Stimulated activated CD8-positive, alpha-beta memory T cell treated with anti-CD3 and anti-CD28 coated beads, Interleukin-7, amount 100 ng/mL, for 24 hours (primary cell): ENCODE measurements at regions not wholly inside any gene's neighbourhood (a gene's known extent, or its start where the extent isn't known, plus 50 kb on each side); places are given as distances from the start of the nearest gene placed in this dataset.
"Not testable (repeated sequence)": the region's sequence is repeated elsewhere in the genome, so short reads cannot be mapped to it uniquely, and the experiment has no call there.

Experiments used
- DNase-seq: peaks from one replicate; pipeline ENCODE4 v3.0.0-alpha.2; 2020; ENCODE audit warnings: low read depth

GRCh38 chr10:101280511-101280910 lies 51.2 kb upstream of the LBX1 start:
- no peak for DNase-seq

DNA sequence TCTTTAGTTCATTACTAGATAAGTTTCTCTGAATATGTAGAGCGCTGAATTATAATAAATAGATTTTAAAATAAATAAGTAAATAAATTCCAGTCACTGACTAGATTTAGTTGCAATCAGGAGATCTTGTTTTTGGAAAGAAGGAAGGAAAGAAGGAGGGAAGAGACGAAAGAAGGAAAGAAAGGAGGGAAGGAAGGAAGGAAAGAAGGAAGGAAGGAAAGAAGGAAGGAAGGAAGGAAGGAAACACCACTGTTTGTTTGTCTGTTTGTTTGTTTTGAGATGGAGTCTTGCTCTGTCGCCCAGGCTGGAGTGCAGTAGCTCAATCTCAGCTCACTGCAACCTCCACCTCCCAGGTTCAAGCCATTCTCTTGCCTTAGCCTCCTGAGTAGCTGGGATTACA lies 51.7 kb upstream of the LBX1 start:
- DNase-seq: not testable (repeated sequence)

GRCh38 chr10:101282947-101283346 lies 53.7 kb upstream of the LBX1 start:
- DNase-seq: no peak

DNA sequence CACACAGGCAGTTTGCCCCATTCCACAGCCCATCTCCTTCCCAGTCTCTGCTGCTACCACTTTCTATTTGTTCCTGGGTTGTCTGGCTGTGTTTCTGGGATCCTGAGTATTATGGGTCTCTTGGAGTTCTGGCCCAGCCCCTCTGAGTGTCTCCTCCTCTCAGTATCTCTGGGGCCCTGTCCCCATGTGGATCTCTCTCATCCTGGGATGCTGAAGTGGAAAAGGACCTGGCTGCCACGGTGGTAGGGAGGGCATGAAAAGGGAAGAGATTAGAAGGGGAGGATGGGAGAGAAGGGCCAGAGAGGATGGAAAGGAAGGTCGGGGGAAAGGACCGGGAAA lies 54.5 kb upstream of the LBX1 start:
- no peak for DNase-seq

GRCh38 chr10:101284101-101284743 lies 55.0 kb upstream of the LBX1 start:
- DNase-seq: no peak

- DNase-seq: no peak
Observed at GRCh38 chr10:101284744-101285463, 55.6 kb upstream of the LBX1 start.

DNA sequence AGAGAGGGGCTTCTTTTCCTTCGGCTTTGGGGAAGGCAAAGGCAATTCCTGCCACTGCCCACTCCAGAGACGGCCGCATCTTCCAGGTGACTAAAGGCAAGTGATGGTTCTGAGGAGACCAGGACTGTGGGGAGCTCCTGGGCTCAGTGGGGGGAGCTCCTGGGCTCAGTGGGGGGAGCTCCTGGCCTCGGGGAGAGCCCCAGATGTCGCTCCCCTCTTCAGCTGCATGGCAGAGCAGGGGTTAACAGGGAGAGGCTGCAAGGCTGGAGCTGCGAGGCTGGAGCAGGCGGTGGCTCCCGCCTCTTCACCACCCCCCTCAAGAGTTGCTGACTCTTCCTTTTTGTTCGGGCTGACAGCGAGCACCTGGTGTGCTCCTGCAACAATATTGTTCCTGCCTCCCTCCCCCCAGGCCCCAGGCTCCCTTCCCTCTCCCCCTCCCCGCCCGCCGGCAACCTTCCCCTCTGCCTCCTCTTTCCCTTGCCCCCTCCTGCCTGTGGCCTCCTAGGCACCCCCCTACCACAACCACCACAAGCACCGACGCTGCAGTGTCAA lies 56.3 kb upstream of the LBX1 start:
- DNase-seq: no peak

DNA sequence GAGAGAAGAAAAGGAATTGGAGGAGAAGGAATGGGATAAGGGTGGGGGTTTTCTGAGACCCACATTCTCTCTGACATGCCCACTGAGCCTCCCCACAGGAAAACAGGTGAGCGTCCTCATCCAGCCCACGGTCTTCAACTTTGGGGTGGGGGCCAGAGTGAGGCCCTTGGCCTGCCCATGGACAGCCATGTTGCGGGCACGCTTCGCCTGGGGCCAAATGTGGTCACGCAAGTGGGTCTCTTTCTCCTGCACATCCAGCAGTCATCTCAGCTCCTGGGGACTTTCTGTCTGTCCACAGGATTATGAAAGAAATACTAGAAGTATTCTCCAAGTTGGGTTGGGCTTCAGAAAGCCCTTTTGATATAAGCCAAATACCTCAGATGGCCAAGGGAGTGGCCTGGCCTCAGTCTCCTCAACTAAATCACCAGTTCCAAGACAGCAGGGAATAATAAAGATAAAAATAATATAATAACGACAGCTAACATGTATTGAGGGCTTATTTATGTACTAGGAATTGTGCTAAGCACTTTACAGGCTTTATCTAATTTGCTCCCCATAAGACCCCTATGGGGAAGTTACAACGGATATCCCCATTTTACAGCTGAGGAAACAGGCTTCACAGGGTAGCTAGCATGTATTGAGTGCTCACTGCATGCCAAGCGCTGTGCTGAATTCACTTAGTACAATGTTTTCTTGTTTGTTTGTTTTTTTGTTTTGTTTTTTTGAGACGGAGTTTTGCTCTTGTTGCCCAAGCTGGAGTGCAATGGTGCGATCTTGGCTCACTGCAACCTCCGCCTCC lies 57.2 kb upstream of the LBX1 start:
- no peak for DNase-seq

- DNase-seq: no peak
Observed at GRCh38 chr10:101287183-101287996, 58.1 kb upstream of the LBX1 start.

DNA sequence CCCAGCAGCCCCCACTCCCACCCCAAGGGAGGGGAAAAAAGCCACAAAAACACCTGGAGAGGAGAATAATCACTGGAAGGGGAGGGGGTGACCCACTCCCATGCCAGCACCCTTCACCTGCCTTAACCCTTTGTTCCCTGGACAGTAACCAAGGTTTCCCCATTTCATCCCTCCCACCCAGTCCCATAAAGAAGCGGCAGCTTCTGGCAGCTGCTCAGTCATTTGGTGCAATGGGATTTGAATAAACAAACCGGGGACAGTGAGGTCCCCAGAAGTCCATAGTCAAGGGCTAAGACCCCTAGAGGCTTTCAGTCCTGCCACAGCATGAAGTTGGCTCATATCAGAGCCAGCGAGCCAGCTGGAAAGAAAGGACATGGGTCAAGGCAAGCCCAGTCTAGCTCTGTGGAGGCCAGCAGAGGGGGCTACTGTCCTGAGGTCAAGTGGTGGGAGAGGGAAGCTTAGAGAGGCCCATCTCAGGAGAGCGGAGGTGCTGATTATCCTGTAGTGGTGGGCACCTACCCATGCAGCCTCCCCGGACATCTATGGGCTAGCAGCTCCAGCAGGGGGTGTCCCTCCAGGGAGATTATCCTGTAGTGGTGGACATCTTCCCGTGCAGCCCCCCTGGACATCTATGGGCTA lies 58.9 kb upstream of the LBX1 start:
- no peak for DNase-seq

GRCh38 chr10:101289541-101289940 lies 60.3 kb upstream of the LBX1 start:
- no peak for DNase-seq

DNA sequence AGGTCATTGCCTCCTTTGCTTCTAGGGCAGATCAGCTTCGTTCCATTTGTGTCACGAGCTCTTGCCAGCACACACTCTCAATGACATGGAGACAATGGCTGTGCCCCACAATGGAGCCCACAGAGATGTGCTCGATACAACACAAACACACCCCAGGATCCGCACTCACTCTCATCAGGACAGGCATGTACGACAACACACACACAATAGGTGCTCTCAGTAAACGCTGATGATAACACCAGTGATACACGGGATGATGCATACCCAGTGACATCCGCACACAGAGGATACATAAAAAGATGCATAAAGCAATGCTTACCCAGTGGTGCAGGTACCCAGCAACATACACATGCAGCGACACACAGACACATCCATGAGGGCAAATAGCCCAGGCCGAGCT lies 61.2 kb upstream of the LBX1 start:
- DNase-seq: no peak

DNA sequence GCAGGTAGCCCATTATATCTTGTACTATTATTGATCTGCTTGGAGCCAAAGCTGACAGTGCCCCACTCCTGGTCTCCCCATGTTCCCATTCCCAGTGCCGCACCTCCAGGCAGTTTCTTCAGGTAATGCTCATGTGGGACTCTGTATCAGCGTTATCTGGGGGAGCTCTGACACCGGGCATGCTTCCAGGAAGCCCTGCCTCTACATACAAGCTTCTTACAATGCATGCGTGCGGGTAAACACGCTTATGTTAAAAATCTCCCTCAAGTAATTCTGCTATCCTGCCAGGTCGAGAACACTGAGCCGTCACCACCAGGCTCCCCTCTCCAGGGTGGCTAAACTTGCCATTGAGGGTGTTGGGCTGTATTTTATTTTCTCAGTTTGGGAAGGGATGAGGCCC lies 61.6 kb upstream of the LBX1 start:
- no peak for DNase-seq

DNA sequence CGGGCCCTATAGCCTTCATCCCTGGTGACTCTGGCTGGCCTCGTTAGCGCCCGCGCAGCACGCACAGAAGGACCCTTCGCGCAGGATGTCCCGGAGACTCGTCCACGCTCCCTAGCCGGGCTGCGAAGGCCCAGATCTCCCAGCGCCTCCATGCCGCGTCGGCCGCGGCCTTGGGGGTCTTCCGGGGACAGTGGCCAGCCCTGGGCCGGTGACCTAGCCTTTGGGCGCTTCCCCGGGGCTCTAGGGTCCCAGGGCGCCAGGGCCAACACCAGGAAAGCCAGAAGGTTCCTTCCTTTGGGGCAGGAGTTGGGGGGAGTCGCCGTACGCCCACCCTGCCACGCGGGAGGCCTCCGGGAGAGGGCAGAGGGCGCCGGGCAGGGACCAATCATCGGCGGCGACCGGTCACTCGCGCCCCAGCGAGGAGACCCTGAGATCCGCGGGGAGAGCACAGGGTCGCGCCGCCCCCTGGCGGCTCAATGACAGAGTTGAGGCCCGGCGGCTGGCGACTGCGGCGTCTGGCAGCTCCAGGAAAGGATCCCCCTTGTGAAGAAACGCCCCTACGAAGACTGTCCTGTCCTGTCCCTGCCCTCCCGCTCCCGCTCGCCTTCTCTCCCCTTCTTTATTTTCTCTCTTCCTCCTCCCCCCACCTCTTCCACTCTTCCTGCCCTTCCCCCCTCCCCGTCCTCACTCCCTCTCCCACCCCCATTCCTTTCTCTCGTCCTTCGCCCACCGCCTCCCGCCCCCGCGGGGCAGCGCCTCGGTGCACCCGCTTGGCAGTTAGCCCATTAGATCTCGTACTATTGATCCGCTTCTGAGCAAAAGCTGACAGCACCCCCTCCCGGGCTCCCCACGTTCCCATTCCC lies 62.3 kb upstream of the LBX1 start:
- DNase-seq: peak; percentile 22

- no peak for DNase-seq
Observed at GRCh38 chr10:101292194-101293006, 61.6 kb upstream of the BTRC start.

DNA sequence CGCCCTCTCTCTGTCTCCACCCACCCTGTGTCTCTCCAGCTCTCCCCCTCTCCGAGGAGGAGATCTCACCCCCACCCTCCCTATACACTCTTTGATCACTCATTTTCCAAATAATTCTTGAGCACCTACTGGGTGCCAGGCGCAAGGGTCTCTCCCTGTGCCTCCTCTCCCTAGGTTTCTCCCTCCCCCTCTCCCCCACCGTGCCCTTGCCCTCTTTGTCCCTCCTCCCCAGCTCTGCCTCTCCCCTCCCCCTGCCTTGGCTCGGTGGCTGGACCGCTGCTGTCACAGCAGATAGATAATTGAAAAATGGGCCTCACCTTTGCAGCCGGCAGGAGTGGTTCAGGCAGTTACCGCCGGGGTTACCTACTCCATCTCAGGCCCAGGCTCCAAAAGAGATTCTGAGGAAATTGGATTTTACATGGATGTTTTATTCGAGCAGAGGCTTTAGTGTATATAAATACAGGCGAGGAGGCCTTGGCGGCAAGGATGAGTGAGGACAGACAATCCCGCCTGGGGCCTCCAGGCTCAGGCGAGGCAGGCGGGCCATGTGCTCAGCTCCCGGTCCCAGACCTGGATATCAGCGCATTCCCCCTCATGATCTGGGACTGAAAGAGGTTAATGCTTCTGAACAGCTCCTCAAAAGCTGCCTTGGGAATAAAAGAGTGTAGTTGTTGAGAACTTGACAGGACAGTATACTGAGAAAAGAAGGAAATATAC lies 60.8 kb upstream of the BTRC start:
- no peak for DNase-seq

DNA sequence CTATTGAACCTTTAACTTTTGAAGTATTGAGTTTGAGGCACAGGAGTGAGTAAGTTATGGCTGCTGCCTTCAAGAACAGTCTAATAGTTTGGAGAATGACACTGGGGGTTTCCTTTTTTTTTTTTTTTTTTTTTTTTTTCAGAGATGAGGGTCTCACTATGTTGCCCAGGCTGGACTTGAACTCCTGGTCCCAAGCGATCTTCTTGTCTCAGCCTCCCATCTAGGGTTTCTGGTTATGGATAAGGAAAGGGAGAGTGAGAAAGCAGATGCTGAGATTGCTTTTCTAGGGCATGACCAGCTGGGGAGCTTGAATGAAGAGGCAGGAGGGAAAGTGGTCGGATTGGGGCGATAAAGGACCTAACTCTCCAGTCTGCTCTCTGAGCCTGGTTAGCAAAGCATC lies 59.9 kb upstream of the BTRC start:
- DNase-seq: no peak

DNA sequence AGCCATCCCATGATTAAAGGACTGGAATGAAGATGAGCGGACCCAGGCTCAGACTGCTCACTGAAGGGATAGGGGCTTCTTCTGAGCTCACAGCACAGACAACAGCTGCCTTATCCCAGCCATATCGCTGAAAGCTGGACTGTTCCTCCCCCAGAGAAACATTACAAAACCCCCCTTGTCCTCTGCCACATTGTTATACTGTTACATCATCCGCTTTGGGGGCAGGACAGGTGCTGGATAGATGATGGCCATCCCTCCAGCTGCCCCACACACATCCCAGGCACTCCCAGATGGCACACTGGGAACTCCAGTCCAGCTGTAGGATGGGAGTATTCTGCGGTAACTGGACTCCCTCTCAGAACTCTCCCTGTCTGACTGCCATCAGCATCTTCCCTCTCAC lies 58.7 kb upstream of the BTRC start:
- DNase-seq: no peak

DNA sequence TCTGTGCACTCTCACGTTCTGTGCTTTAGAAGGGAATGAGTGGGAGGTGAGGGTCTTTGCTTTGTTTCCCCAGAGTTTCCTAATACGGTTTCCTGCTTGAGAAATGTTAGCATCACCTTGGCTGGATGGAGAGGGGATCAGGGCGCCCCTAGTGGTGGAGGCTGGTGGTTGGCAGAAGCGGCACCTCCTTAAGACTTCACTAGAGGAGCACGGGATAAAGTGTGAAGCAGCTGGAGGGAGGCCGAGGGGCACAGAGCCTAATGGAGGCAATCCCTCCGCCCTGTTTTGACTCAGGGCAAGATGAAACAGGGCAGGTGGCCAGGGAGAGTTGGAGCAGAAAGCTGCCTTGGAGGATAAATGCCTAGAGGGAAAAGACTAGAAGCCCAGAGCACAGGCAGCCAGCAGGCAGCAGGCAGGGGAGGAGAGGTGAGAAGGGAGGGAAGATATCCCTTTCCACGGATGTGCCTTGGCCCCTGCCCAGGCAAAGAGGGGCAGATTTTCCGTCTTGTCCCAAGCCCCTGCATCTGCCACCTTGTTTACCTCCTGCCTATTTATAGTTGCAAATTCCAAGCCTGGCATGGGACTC lies 56.0 kb upstream of the BTRC start:
- DNase-seq: peak; percentile 64
